ENCODE measurements at regions not wholly inside any gene's neighbourhood (a gene's known extent, or its start where the extent isn't known, plus 50 kb on each side); places are given as distances from the start of the nearest gene placed in this dataset.

DNA sequence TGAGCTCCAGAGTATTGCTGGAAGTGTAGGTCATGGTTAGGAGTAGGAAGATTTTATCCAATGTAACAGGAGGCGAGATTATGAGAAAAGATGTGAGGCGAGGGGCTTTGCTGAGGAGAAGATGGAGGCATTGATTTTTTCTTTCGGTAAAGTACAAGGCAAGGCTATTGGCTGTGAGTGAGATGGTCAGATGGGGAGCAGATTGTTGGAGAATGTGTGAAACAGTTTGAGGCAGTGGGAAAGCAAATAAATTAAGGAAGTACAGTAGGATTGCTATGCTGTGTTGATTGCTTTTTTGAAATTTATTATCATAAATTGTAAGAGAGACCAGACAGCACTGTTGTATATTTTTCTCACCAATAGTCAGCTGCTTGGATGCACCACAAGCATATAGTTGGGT is 173.3 kb downstream of the KCNE4 start:
- DNase-seq (no peak), ATAC-seq (no peak)

DNA sequence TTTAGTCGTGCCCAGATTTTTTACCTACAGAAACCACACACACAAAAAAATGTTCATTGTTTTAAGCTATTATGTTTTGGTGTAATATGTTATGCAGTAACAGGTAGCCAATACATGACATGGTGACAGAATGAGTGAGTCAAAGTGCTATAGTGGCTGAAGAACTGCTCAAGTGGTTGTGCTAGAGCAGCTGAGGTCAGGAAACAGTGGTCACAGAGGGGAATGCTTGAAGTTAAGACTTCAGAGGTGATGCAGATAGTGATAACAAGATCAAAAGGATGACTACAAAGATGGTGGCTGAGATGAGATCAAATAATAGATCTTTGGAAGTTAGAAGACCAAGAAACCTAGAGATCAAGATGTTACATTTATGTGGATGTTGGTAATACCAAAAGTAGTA is 174.3 kb downstream of the KCNE4 start:
- no peak for DNase-seq
- ATAC-seq = no peak

DNA sequence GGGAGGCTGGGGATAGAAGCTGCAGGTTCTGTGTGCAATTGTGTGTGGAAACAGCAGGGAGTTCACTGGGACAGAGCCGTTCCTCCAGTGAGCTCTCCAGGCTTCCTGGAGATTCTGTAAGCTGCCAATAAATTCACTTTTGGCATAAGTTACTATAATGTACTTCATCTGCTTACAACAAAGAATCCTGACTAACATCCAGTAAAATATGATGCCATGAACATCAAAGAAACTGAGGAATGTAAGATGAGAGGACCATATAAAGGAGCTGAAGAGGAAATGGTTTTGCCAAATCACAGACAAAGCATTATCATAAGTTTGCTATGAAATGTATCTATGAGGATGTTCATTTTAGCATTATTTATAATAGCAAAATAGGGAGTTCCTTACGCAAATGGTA is 175.3 kb downstream of the KCNE4 start:
- ATAC-seq (no peak), DNase-seq (no peak)

DNA sequence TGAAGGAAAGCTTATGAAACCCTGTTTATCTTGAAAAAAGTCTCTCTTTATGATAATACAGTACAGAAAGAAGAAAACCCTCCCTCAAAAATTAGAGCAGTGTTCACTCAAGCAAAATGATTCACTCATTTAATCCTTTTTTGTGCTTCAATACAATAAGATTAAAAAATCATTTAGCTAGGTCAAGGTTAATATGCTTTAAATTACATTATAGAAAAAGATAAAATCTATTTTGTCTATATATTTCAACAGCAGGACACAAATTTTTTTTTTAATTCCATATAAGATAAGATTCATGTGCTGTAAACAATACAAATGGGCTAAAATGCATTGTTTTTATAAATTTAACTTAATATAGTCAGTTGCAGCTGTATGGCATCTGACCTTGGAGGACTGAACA is 176.9 kb downstream of the KCNE4 start:
- ATAC-seq (no peak), DNase-seq (no peak)

DNA sequence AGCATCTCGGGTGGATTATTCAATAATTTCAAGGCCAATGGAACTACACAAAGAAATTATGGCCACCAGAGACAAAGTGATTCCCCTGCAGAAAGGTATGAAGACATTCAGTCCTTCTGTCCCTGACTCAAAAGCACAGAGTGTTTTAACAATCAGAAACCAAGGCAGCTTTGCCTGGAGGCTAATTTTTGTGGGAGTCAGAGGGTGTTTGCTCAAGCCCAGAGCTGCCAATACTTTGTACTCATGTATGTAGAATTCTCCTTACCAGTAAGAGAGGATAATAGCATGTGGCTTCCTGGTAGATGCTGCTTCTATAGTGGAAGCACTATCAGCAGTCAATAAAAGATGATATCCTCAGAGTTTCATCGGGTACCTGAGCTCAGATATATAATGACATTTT is 178.4 kb downstream of the KCNE4 start:
- no peak for DNase-seq
- ATAC-seq = no peak

DNA sequence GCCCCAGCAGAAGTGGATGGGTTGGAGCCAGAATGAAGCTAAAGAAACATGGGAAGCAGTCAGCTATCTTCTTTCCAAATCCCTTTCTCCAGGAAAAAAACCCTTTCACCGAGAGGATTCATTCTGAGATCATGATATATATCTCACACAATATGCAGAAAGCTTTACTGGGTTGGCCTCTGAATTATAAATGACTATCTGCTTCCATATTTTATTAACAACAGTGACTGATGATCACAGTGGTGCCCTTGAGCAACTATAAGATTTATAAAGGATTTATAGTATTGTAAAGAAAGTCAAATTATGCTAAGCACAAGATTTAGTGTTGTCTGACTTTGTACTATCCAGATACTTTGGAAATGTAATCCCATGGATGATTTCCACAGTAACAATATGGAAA is 180.3 kb downstream of the KCNE4 start:
- no peak for ATAC-seq
- DNase-seq = no peak

DNA sequence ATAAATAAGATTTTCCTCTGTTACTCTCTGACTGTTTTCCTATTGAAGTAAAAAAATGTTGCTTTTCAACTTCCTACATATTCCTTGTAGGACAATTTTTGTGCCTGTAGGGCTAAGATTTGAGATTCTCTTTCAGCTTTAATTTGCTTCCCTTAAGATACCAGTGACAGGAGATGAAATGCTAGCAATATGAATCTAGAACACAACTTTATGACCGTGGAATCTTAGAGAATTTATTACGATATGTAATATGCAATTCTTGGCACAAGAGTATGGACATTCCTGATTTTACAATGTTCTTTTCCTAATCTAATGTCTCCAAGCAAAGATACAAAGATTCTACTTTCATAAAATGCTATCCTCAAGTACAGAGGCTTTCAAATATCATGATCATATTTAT is 180.9 kb downstream of the KCNE4 start:
- ATAC-seq (no peak), DNase-seq (no peak)

DNA sequence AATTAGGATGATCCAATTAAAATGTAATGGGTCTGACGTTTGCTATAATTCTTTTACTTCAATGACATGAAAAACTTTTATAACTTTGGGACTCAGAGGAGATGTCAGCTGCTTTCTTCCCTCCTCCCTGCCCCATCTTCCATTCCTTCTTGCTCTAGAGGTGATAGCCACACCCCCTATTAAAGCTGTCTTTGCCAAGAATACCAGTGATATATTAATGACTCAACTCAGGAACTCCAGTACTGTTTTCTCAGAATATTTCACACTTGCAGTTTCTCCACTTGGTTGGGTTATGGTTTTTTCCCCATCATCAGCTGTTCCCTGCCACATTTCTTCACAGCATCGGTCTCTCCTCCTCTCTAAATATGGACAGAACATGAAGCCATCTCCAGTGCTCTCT is 184.0 kb downstream of the KCNE4 start:
- no peak for DNase-seq
- no peak for ATAC-seq

DNA sequence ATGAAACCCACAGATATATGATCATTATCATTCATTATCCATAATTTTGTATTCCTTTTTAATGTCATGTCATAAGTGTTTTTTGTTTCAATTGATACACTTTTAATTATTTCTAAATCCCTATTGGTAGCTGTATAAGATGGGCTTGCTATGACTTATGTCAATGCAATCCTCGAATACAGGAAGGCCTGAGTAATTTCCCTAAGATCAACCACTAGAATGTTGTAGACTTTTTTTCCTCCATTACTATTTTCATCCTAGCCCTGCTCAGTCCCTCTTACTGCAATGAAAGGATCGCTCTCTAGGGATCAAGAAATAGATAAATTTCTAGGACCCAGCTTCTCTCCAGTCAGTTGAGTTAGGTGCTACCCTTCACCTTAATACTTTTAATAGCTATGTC is 186.3 kb downstream of the KCNE4 start:
- DNase-seq = no peak
- ATAC-seq = no peak

DNA sequence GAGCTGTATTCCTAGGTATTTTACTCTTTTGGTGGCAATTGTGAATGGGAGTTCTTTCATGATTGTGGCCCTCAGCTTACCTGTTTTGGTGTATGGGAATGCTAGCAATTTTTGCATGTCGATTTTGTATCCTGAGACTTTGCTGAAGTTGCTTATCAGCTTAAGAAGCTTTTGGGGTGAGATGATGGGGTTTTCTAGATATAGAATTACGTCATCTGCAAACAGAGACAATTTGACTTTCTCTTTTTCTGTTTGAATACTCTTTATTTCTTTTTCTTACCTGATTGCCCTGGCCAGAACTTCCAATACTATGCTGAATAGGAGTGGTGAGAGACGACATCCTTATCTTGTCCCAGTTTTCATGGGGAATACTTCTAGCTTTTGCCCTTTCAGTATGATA is 191.2 kb downstream of the KCNE4 start:
- no peak for ATAC-seq

DNA sequence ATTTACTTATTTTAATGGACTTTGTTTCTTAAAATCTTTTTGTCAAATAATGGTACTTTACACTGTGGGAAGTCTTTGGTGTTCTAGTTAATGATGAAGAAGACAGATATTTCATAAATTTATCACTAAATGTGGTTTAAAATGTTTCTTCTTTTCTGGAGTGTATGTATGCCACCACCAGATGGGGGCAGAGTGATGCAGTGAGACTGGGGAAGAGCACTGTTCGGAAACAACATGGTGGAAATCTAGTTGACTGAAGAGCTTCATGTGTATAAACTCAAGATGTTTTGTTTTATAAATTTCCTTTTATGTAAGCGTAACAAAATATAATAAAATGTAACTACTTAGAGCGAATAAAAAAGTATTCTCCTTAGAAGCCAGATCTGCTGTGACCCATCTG is 195.1 kb downstream of the KCNE4 start:
- ATAC-seq (no peak), DNase-seq (no peak)

More for the DNA sequence above, 191.2 kb downstream of the KCNE4 start:
- DNase-seq = no peak

DNA sequence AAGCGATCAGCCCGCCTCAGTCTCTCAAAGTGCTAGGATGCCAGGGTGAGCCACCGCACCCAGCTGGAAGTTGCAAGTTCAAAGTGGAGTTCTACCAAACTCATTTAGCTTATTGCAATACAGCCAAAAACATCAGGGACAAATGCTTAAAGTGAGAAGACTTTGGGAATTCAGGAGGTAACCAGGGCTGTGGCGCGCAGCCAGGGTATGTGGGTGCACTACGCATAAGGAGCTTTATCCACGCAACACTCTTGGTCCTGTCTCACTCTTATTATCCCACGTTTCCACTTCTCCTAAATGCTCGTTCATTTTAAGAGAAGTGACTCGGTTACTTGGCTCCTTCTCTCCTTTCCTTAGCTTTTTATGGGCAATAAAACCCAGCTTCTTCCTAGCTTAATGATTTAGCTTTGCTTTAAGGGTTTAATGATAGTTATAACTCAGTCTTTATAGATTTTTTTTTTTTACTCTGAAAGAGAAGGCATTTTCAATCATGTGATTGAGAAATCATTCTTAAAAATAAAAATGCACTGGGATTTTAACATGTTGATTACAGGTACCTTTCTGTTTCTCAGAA is 199.8 kb downstream of the KCNE4 start:
- no peak for DNase-seq
- no peak for ATAC-seq

DNA sequence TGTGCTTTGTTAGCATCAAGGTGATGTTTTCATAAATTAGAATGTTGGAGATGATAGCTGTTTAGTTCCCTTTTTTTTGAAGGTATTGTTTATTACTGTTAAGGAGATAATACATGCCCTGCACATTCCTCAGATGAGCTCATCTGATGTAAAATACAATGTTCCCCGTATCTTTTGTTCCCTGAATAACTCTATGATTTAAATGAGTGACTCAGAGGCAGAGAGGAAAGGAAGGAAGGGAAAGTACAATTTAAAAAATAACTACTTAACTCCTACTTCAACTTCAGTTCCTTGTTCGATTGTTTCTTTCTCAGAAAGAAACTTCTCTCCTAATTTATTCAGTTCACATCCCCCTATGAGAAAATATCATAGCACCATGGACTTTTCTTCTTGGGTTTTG is 208.7 kb downstream of the KCNE4 start:
- ATAC-seq = no peak
- DNase-seq = no peak

DNA sequence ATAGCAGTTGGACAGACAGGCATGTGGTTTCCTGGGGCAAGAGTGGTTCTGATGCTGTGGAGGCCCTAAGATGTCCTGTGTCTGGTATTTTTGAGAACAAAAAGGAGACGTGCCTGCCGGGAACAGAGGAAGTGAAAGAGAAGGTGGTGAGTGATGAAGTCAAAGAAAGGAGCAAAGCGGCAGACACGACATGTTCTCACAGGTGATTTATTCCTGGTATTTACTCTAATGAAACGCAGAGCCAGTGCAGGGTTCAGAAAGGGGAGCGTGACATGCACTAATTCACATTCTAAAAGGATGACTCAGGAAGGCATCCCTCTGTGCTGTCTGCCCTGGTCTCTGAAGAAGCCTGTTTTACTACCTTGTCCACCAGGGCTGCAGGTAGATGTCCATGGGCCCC is 211.0 kb downstream of the KCNE4 start:
- DNase-seq (no peak), ATAC-seq (no peak)

DNA sequence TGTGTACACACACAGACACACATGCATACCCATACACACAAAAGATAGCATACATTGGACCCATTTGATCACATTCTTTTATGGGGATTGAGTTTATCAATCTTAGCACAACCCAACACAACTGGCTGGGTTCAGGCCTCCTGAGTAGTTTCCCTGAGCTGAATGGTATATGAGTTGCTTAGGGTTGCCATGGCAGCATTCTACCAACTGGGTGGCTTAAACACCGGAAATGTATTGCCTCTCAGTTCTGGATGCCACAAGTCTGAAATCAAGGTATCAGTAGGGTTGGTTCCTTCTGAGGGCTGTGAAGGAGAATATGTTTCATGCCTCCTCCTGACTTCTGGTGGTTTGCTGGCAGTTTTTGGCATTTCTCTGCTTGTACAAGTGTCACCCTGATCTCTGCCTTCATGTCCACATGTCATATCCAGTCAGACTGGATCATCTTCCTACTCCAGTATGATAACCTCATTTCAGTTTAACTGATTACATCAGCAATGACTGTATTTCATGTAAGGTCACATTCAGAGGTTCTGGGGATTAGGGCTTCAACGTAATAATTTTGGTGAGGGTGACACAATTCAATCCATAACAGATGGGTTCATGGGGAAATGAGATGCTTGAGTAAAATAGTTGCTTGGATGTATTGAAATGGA is 212.7 kb downstream of the KCNE4 start:
- ATAC-seq = no peak

DNA sequence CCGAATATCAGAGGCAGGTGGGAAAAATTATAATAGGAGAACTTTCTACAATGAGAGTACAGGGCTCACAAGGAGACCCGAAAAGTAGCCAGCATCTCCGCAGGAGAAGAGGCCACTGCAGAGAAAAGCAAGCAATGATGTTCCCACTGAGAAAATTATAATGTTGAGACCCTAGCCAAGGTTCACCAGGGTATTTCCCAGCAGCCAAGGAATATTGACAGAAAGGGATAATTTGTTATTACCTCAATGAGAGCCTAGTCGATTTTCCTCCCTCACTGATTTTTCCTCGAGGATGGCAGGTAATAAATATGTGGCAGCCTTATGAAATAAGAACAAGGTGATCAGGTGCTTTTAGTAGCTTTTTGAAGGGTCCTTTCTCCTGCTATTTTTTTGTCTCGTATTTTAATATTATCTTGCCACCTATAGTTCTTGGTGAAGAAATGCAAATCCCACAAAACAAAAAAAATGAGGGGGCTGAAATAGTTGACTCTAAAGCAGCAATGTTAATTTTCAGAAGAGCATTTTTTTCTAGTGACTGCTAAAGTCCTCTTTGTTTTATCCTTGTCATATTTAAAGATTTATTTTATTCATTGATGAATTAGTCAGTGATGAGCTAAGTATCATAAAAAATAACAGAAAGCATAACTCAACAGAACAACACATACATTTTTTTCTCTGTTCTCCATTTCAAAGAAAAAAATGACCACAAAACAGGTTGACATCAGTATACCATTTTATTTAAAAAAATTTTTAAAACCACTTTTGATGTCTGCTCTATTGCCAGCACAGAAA is 215.4 kb downstream of the KCNE4 start:
- ATAC-seq = no peak
- no peak for DNase-seq

More for the DNA sequence above, 212.7 kb downstream of the KCNE4 start:
- no peak for DNase-seq

DNA sequence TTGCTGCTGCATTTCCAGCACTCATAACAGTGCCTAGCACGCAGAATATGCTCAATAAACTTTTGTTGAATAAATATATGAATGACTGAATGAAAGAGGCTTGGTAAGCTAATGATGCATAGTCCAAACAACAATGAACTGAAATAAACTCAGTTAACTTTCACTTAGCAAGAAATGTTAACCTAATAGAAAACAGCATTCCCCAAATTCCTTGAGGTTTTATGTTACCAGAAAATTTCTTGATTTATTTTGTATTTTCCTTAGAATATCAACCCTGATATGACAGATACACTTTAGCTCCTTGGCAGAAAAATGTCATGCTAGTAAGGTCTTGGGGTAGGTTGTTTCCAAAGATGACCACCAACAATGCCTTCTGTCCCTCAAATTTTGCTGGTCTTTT is 217.4 kb downstream of the KCNE4 start:
- ATAC-seq (no peak), DNase-seq (no peak)

DNA sequence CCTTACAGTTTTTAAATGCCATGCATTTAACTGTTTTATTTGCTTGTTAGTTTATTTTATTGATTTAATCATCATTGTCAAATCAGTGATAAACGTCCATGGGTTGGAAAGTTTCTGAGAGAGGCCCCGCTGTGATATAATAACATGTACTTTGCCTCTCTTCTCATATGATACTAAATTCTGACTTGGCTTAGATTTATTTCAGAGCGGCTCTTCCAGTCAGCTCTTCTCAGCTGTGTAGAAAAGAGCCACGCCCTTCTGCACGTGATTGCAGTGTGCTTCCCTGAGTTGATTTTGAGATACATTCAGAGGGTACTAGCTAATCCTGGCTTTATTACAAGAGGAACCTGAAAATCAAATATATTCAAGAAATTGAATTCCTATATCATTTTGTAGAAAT is 218.6 kb downstream of the KCNE4 start:
- ATAC-seq = no peak
- no peak for DNase-seq

DNA sequence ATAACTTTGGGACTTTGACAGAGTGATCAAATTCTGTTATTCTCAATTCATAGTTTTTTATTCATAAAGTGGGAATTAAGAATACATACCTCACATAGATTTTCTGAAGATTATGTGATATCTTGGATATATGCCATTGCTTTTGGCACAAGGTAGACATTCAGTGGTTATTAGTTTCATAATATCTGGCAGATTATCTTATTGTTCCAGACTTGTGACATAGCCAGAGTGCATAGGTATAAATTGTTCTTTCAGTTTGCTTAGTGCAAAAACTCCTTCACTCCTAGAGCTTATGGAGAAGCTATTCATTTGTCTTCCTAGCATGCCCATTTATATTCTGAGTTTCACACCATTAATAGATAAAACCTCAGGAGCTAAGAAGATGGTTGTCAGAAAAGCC is 222.0 kb downstream of the KCNE4 start:
- ATAC-seq = no peak

DNA sequence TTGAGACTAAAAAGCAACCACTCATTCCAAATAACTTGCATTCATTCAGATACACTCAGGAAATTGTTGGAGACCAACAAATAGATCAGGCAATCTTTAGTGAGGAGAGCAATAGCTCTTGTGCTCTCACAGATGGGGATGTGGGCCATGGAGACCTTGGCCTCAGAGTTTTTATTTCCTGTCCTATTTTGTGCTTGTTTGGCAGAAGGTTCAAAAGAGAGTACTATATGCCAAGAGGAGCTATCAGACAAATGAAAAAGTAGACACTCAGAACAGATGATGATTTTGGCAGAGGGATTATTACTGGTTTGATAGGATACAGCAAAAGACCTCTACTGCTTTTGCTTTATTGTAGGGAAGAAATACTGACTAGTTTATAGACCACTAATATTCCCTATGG is 230.2 kb downstream of the KCNE4 start:
- DNase-seq (no peak), ATAC-seq (no peak)

More for the DNA sequence above, 222.0 kb downstream of the KCNE4 start:
- DNase-seq = no peak

DNA sequence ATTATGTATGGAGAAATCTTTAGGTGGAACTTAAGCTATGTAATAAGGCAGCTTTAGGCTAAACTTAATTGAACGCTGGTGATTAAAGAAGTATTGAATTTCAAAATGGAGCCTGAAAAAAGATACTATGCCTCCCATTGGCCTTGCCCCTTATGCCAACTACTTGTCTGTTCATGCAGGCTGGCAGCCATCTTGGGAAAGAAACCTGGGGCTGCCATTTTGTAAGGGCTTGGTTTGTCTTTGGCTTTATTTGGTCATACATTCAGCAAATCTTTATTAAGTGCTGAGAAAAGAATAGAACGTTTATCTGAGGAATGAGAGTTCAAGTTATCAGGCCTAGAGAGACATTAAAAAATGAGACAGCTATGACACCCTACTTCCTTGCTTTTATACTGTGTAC is 231.3 kb downstream of the KCNE4 start:
- DNase-seq (no peak), ATAC-seq (no peak)

DNA sequence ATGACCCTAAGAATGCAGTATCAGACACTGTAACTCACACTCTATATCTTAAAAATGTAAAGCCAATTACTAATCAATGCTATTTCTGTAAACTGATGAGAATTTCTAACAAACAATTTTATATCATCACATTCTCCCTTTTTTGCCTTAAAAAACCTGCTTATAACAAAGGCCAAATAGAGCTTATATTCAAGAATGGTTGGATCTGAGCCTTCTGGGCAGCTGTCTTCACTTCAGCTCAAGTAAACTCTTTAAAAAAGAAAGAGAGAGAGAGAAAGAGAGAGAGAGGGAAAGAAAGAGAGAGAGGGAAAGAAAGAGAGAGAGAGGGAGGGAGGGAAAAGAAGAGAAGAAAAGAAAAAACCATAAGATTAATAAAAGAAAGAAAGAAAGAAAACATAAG is 231.8 kb downstream of the KCNE4 start:
- DNase-seq (no peak), ATAC-seq (no peak)

DNA sequence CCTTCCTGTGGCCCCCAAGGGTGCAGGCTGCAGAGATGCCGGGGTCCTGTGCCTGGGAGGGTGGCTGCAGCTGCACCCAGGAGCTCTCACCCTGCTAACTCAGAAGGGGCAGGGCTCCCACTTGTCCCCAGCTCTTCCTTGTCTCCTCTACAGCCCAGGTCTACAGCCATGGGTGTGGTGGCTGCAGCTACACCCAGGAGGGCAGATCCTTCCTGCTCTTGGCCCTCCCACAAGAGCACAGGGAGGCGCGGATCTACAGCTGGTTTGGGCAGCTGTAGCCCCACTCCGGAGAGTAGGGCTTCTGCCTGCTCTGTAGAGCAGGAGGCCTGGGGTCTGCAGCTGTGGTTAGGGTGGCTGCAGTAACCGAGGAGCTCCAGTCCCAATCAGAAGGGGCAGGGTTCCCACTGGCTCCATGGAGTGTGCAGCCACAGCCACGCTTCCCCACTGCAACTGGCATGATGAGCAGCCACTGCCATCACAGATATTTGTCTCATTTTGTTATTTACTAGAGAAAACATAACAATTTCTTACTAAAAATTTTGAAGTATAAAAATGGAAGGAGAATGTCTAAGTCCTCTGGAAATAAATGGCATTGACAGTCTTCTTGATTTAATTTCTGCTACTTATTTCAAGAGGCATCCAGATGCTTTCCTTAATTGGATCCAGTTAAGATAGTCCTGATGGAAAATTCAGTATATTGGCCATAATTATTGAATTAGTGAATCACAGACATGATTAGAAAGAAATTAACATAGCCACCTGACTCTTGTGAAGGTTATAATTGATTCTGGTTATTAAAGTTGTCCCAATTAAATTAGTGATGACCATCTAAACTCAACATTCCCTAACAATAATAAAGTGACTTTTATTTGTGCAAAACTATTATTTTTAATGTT is 233.6 kb downstream of the KCNE4 start:
- peak; percentile 28 for ATAC-seq
- no peak for DNase-seq

All from stimulated activated naive CD8-positive, alpha-beta T cell treated with anti-CD3 and anti-CD28 coated beads, Interleukin-15, Interleukin-2, amounts not matched to agents 100 U/mL and 50 U/mL, for 24 hours (primary cell).